Hepatocyte (in vitro differentiated cells): ENCODE measurements at regions not wholly inside any gene's neighbourhood (a gene's known extent, or its start where the extent isn't known, plus 50 kb on each side); places are given as distances from the start of the nearest gene placed in this dataset.

Experiments
- EZH2phosphoT487 ChIP-seq: fragments of 200-600 bp; sonication (generic); IDR thresholded peaks from one replicate; pipeline ENCODE4 v1.6.1; 2018; ENCODE audit warnings: antibody characterized with exemption, mild to moderate bottlenecking, low read depth, moderate library complexity; ENCODE audit not compliant: unreplicated experiment, severe bottlenecking
- TF ChIP-seq, protein P1 (sequence below): fragments of 200-600 bp; sonication (generic); IDR thresholded peaks from 2 replicates; pipeline ENCODE4 v1.5.1; 2016; ENCODE audit warnings: antibody characterized with exemption, mild to moderate bottlenecking; ENCODE audit not compliant: poor library complexity

DNA sequence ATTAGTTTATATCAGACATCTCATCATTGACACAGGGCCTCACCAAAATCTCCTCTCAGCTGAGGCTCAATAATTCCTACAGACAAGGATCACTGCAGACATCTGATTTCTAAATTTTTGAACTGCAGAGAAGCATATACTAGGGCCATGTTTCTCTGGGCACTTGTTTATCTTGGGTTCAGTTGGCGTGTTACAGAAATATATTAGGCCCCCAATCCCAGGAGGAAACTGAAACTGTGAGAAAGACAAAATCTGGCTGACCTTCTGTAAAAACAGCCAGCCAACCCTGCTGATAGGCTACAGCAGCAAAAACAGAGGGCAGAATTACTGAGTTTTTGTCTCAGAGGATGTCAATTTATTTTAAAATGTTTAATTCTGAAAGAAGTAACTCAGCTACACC is 634.6 kb downstream of the ETNK1 start:
- no peak for TF ChIP-seq EZH2phosphoT487
- TF ChIP-seq, protein P1, sequence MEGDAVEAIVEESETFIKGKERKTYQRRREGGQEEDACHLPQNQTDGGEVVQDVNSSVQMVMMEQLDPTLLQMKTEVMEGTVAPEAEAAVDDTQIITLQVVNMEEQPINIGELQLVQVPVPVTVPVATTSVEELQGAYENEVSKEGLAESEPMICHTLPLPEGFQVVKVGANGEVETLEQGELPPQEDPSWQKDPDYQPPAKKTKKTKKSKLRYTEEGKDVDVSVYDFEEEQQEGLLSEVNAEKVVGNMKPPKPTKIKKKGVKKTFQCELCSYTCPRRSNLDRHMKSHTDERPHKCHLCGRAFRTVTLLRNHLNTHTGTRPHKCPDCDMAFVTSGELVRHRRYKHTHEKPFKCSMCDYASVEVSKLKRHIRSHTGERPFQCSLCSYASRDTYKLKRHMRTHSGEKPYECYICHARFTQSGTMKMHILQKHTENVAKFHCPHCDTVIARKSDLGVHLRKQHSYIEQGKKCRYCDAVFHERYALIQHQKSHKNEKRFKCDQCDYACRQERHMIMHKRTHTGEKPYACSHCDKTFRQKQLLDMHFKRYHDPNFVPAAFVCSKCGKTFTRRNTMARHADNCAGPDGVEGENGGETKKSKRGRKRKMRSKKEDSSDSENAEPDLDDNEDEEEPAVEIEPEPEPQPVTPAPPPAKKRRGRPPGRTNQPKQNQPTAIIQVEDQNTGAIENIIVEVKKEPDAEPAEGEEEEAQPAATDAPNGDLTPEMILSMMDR, result no peak
